Activated CD4-positive, alpha-beta T cell treated with anti-CD3 and anti-CD28 coated beads for 36 hours (primary cell): ENCODE measurements at regions not wholly inside any gene's neighbourhood (a gene's known extent, or its start where the extent isn't known, plus 50 kb on each side); places are given as distances from the start of the nearest gene placed in this dataset.
"Not testable (repeated sequence)": the region's sequence is repeated elsewhere in the genome, so short reads cannot be mapped to it uniquely, and the experiment has no call there.

Experiments
- ATAC-seq: fragments of 200-7000 bp; cut with Tn5 transposase; one replicate; pipeline ENCODE4 v1.10.0; 2021; ENCODE audit warnings: mild to moderate bottlenecking, moderate library complexity
- CTCF ChIA-PET: fragments of 350-600 bp; sonication (Branson Sonifier 250); formaldehyde crosslinking; loops from one replicate; lab custom pipeline; 2021; ENCODE audit warnings: antibody characterized with exemption; lab: Charles Lee
- POLR2A ChIA-PET: fragments of 350-600 bp; sonication (Branson Sonifier 250); formaldehyde crosslinking; loops from one replicate; lab custom pipeline; 2021; ENCODE audit warnings: antibody characterized with exemption, inconsistent platforms; lab: Charles Lee
- DNase-seq: peaks from one replicate; pipeline ENCODE4 v3.0.0-alpha.2; 2020
- H3K27ac Mint-ChIP-seq: one replicate; pipeline ENCODE4 v1.8.0; 2021; ENCODE audit warnings: mixed read lengths
- H3K27me3 Mint-ChIP-seq: one replicate; pipeline ENCODE4 v1.8.0; 2021; ENCODE audit warnings: mixed read lengths
- H3K36me3 Mint-ChIP-seq: one replicate; pipeline ENCODE4 v1.8.0; 2021; ENCODE audit warnings: low read depth, mixed read lengths
- H3K4me1 Mint-ChIP-seq: one replicate; pipeline ENCODE4 v1.8.0; 2021; ENCODE audit warnings: mixed read lengths
- H3K4me3 Mint-ChIP-seq: one replicate; pipeline ENCODE4 v1.8.0; 2021; ENCODE audit warnings: mild to moderate bottlenecking, moderate library complexity, mixed read lengths
- H3K9me3 Mint-ChIP-seq: one replicate; pipeline ENCODE4 v1.8.0; 2021; ENCODE audit warnings: low read depth, mixed read lengths
- intact Hi-C, 2 experiments: fragments of 100-400 bp; cut with DNase I in 1 of 2; cut with micrococcal nuclease in 1 of 2; formaldehyde crosslinking; loops; one replicate each; pipeline versions ENCODE4 v1.14.2 to v1.15.1; 2022 to 2024; cut with DNase I, micrococcal nuclease

GRCh38 chr20:57988422-57988821, 240.0 kb downstream of the ANKRD60 start:
- ChIA-PET POLR2A (no interaction called here), CTCF (no interaction called here)
- DNase-seq: no peak
- Mint-ChIP-seq H3K36me3 (no peaks in the 10 kb centered on the region), H3K4me3 (no peak overlapping the region), H3K27me3 (peaks cover 9% of the 10 kb centered on the region), H3K27ac (no peak overlapping the region), H3K4me1 (no peaks in the 10 kb centered on the region), H3K9me3 (no peaks in the 10 kb centered on the region)
- ATAC-seq: no peak
- intact Hi-C loops: no loop called here

GRCh38 chr20:57987659-57988058, 240.8 kb downstream of the ANKRD60 start:
- DNase-seq: no peak
- Mint-ChIP-seq H3K36me3 (no peaks in the 10 kb centered on the region), H3K27ac (no peak overlapping the region), H3K4me1 (no peaks in the 10 kb centered on the region), H3K4me3 (no peak overlapping the region), H3K9me3 (no peaks in the 10 kb centered on the region), H3K27me3 (peaks cover 9% of the 10 kb centered on the region)
- intact Hi-C loops: no loop called here
- ChIA-PET CTCF (no interaction called here), POLR2A (no interaction called here)
- ATAC-seq: no peak

- POLR2A ChIA-PET: no interaction called here
- intact Hi-C loops: no loop called here
- Mint-ChIP-seq H3K27me3 (peaks cover 9% of the 10 kb centered on the region), H3K27ac (no peak overlapping the region), H3K4me3 (no peak overlapping the region), H3K36me3 (no peaks in the 10 kb centered on the region), H3K9me3 (no peaks in the 10 kb centered on the region), H3K4me1 (no peaks in the 10 kb centered on the region)
- ATAC-seq (no peak), DNase-seq (no peak)
- CTCF ChIA-PET: interaction anchor here (0.6 kb wide), 1 partner anchor 41 kb away, joined by 3 read pairs; no protein-coding TSS in a partner anchor
Observed at GRCh38 chr20:57986666-57987065, 241.8 kb downstream of the ANKRD60 start.

GRCh38 chr20:57985278-57985677, 243.2 kb downstream of the ANKRD60 start:
- CTCF ChIA-PET: no interaction called here
- intact Hi-C loops: no loop called here
- peaks cover 9% of the 10 kb centered on the region for H3K27me3 Mint-ChIP-seq
- DNase-seq: no peak
- H3K36me3 Mint-ChIP-seq: no peaks in the 10 kb centered on the region
- no peak overlapping the region for H3K4me3 Mint-ChIP-seq
- POLR2A ChIA-PET: no interaction called here
- ATAC-seq: no peak
- no peaks in the 10 kb centered on the region for H3K9me3 Mint-ChIP-seq
- H3K27ac Mint-ChIP-seq: no peak overlapping the region
- H3K4me1 Mint-ChIP-seq: no peaks in the 10 kb centered on the region

GRCh38 chr20:57983082-57983481, 245.4 kb downstream of the ANKRD60 start:
- Mint-ChIP-seq H3K27ac (no peak overlapping the region), H3K27me3 (peaks cover 3% of the 10 kb centered on the region), H3K4me1 (no peaks in the 10 kb centered on the region), H3K4me3 (no peak overlapping the region), H3K36me3 (no peaks in the 10 kb centered on the region), H3K9me3 (no peaks in the 10 kb centered on the region)
- DNase-seq (no peak), ATAC-seq (no peak)
- intact Hi-C loops: no loop called here
- ChIA-PET POLR2A (no interaction called here), CTCF (no interaction called here)

- ChIA-PET CTCF (no interaction called here), POLR2A (no interaction called here)
- H3K27ac Mint-ChIP-seq: no peak overlapping the region
- H3K27me3 Mint-ChIP-seq: peaks cover 3% of the 10 kb centered on the region
- H3K9me3 Mint-ChIP-seq: no peaks in the 10 kb centered on the region
- no peak for ATAC-seq
- intact Hi-C loops: no loop called here
- H3K36me3 Mint-ChIP-seq: no peaks in the 10 kb centered on the region
- H3K4me3 Mint-ChIP-seq: no peak overlapping the region
- no peaks in the 10 kb centered on the region for H3K4me1 Mint-ChIP-seq
- no peak for DNase-seq
Observed at GRCh38 chr20:57980506-57980905, 247.9 kb downstream of the ANKRD60 start.

GRCh38 chr20:57977569-57977968, 250.9 kb downstream of the ANKRD60 start:
- ATAC-seq (no peak), DNase-seq (no peak)
- H3K9me3 Mint-ChIP-seq: no peaks in the 10 kb centered on the region
- intact Hi-C loops: no loop called here
- no peaks in the 10 kb centered on the region for H3K36me3 Mint-ChIP-seq
- ChIA-PET POLR2A (no interaction called here), CTCF (no interaction called here)
- H3K4me1 Mint-ChIP-seq: no peaks in the 10 kb centered on the region
- no peak overlapping the region for H3K27ac Mint-ChIP-seq
- no peak overlapping the region for H3K4me3 Mint-ChIP-seq
- peaks cover 3% of the 10 kb centered on the region for H3K27me3 Mint-ChIP-seq

- no peak overlapping the region for H3K27ac Mint-ChIP-seq
- no peaks in the 10 kb centered on the region for H3K9me3 Mint-ChIP-seq
- no peak for ATAC-seq
- DNase-seq: no peak
- ChIA-PET POLR2A (no interaction called here), CTCF (no interaction called here)
- H3K36me3 Mint-ChIP-seq: no peaks in the 10 kb centered on the region
- H3K27me3 Mint-ChIP-seq: peaks cover 3% of the 10 kb centered on the region
- H3K4me1 Mint-ChIP-seq: no peaks in the 10 kb centered on the region
- H3K4me3 Mint-ChIP-seq: no peak overlapping the region
- intact Hi-C loops: no loop called here
Observed at GRCh38 chr20:57977141-57977540, 251.3 kb downstream of the ANKRD60 start.

GRCh38 chr20:57974863-57975262, 253.6 kb downstream of the ANKRD60 start:
- intact Hi-C loops: no loop called here
- H3K4me3 Mint-ChIP-seq: no peak overlapping the region
- H3K27me3 Mint-ChIP-seq: no peaks in the 10 kb centered on the region
- DNase-seq (no peak), ATAC-seq (no peak)
- ChIA-PET POLR2A (no interaction called here), CTCF (no interaction called here)
- H3K9me3 Mint-ChIP-seq: no peaks in the 10 kb centered on the region
- no peaks in the 10 kb centered on the region for H3K36me3 Mint-ChIP-seq
- no peaks in the 10 kb centered on the region for H3K4me1 Mint-ChIP-seq
- no peak overlapping the region for H3K27ac Mint-ChIP-seq

GRCh38 chr20:57973886-57974285, 254.6 kb downstream of the ANKRD60 start:
- Mint-ChIP-seq H3K27me3 (peaks cover 3% of the 10 kb centered on the region), H3K4me3 (no peak overlapping the region), H3K9me3 (no peaks in the 10 kb centered on the region), H3K4me1 (no peaks in the 10 kb centered on the region), H3K36me3 (no peaks in the 10 kb centered on the region), H3K27ac (no peak overlapping the region)
- no peak for ATAC-seq
- CTCF ChIA-PET: no interaction called here
- POLR2A ChIA-PET: no interaction called here
- no peak for DNase-seq
- intact Hi-C loops: no loop called here

GRCh38 chr20:57971583-57971982, 256.9 kb downstream of the ANKRD60 start:
- H3K27me3 Mint-ChIP-seq, CTCF ChIA-PET, ATAC-seq, POLR2A ChIA-PET, H3K9me3 Mint-ChIP-seq, H3K36me3 Mint-ChIP-seq, H3K27ac Mint-ChIP-seq, intact Hi-C loops, H3K4me1 Mint-ChIP-seq, DNase-seq, H3K4me3 Mint-ChIP-seq: not testable (repeated sequence)

GRCh38 chr20:57970856-57971255, 257.6 kb downstream of the ANKRD60 start:
- Mint-ChIP-seq H3K4me1 (no peaks in the 10 kb centered on the region), H3K9me3 (no peaks in the 10 kb centered on the region), H3K36me3 (no peaks in the 10 kb centered on the region), H3K27ac (no peak overlapping the region), H3K27me3 (peaks cover 6% of the 10 kb centered on the region), H3K4me3 (no peak overlapping the region)
- DNase-seq (no peak), ATAC-seq (no peak)
- intact Hi-C loops: no loop called here
- ChIA-PET POLR2A (no interaction called here), CTCF (interaction anchor here (0.6 to 0.7 kb wide), 2 partner anchors 147 to 501 kb away, joined by 3 read pairs; no protein-coding TSS in a partner anchor)

GRCh38 chr20:57970116-57970515, 258.3 kb downstream of the ANKRD60 start:
- Mint-ChIP-seq H3K4me3 (no peak overlapping the region), H3K27ac (no peak overlapping the region), H3K9me3 (no peaks in the 10 kb centered on the region), H3K4me1 (no peaks in the 10 kb centered on the region), H3K27me3 (peaks cover 6% of the 10 kb centered on the region), H3K36me3 (no peaks in the 10 kb centered on the region)
- DNase-seq (no peak), ATAC-seq (no peak)
- intact Hi-C loops: no loop called here
- ChIA-PET CTCF (interaction anchor here (0.6 to 0.8 kb wide), 3 partner anchors 12 to 501 kb away, joined by 3 read pairs; no protein-coding TSS in a partner anchor), POLR2A (no interaction called here)
